OCI-LY7 (cell line): ENCODE measurements at regions not wholly inside any gene's neighbourhood (a gene's known extent, or its start where the extent isn't known, plus 50 kb on each side); places are given as distances from the start of the nearest gene placed in this dataset.

ENCODE experiments used
- BruUV-seq: library from RNA; stranded (reverse); fragments of 400-500 nt; replicated peaks from 2 replicates; lab custom pipeline; 2021; lab: Mats Ljungman, UMichigan
- CTCF ChIA-PET: fragments of 300-600 bp; sonication (Branson Sonifier 250); formaldehyde crosslinking; loops from one replicate; lab custom pipeline; 2022; ENCODE audit warnings: antibody characterized with exemption; ENCODE audit not compliant: unreplicated experiment; lab: Charles Lee
- POLR2A ChIA-PET: fragments of 300-600 bp; sonication (Branson Sonifier 250); formaldehyde crosslinking; loops from one replicate; lab custom pipeline; 2022; ENCODE audit warnings: antibody characterized with exemption; lab: Charles Lee
- DNase-seq: peaks from one replicate; pipeline ENCODE4 v3.0.0-alpha.2; 2015; ENCODE audit warnings: low spot score
- H2AFZ ChIP-seq: fragments of 200-600 bp; sonication (generic), shearing (Covaris generic); 2 replicates; pipeline ENCODE4 v1.6.1; 2014; ENCODE audit warnings: mild to moderate bottlenecking, antibody characterized with exemption, low read length, moderate library complexity
- H3K27ac ChIP-seq: fragments of 200-600 bp; sonication (generic); 2 replicates; pipeline ENCODE4 v1.5.1; 2014; ENCODE audit warnings: mixed run types, low read depth, mild to moderate bottlenecking, moderate library complexity, low read length, inconsistent platforms; ENCODE audit not compliant: poor library complexity, severe bottlenecking
- H3K36me3 ChIP-seq: fragments of 200-600 bp; sonication (generic); 2 replicates; pipeline ENCODE4 v1.6.1; 2014; ENCODE audit warnings: mild to moderate bottlenecking, antibody characterized with exemption, low read length, moderate library complexity, mixed read lengths; ENCODE audit not compliant: insufficient read depth
- H3K4me1 ChIP-seq: fragments of 200-600 bp; sonication (generic); 2 replicates; pipeline ENCODE4 v1.5.1; 2014; ENCODE audit warnings: mild to moderate bottlenecking, low read length; ENCODE audit not compliant: insufficient read depth, poor library complexity, severe bottlenecking
- H3K4me2 ChIP-seq: fragments of 200-600 bp; sonication (generic); 2 replicates; pipeline ENCODE4 v1.6.1; 2014; ENCODE audit warnings: mild to moderate bottlenecking, low read length
- H3K4me3 ChIP-seq: fragments of 200-600 bp; sonication (generic); 2 replicates; pipeline ENCODE4 v1.5.1; 2014; ENCODE audit warnings: mild to moderate bottlenecking, low read depth, low read length; ENCODE audit not compliant: poor library complexity, severe bottlenecking
- H3K79me2 ChIP-seq: fragments of 200-600 bp; sonication (generic); 2 replicates; pipeline ENCODE4 v1.6.1; 2016; ENCODE audit warnings: low read depth, mild to moderate bottlenecking, low read length, moderate library complexity, mixed read lengths; ENCODE audit not compliant: insufficient read depth
- H3K9me2 ChIP-seq: fragments of 200-600 bp; sonication (generic); 2 replicates; pipeline ENCODE4 v1.6.1; 2016; ENCODE audit warnings: mild to moderate bottlenecking, low read length, mixed read lengths; ENCODE audit not compliant: insufficient read depth
- H3K9me3 ChIP-seq: fragments of 200-600 bp; sonication (generic); 2 replicates; pipeline ENCODE4 v1.6.1; 2014; ENCODE audit warnings: mild to moderate bottlenecking, mixed run types, low read length, mixed read lengths
- H4K20me1 ChIP-seq: fragments of 200-600 bp; sonication (generic); 2 replicates; pipeline ENCODE4 v1.6.1; 2014; ENCODE audit warnings: mild to moderate bottlenecking, antibody characterized with exemption, low read length, moderate library complexity, mixed read lengths; ENCODE audit not compliant: insufficient read depth
- CTCF ChIP-seq: fragments of 200-600 bp; sonication (generic); conservative IDR thresholded peaks from 2 replicates; pipeline ENCODE4 v1.5.1; 2014; ENCODE audit warnings: mild to moderate bottlenecking, antibody characterized with exemption, low read length, moderate library complexity, mixed read lengths
- EZH2phosphoT487 ChIP-seq: fragments of 200-600 bp; sonication (generic); IDR thresholded peaks from 2 replicates; pipeline ENCODE4 v1.6.1; 2018; ENCODE audit warnings: low read depth, borderline replicate concordance, mild to moderate bottlenecking, mixed run types, antibody characterized with exemption, low read length, moderate library complexity, mixed read lengths
- intact Hi-C: fragments of 100-400 bp; cut with micrococcal nuclease; formaldehyde crosslinking; loops from one replicate; pipeline ENCODE4 v1.10.0; 2022; ENCODE audit not compliant: unreplicated experiment

GRCh38 chr13:99822820-99823219 is 148.7 kb downstream of the ZIC5 start:
- Histone ChIP-seq H3K4me1 (no peaks in the 10 kb centered on the region), H3K36me3 (no peaks in the 10 kb centered on the region), H3K9me2 (no peaks in the 10 kb centered on the region), H3K9me3 (no peaks in the 10 kb centered on the region), H3K79me2 (no peaks in the 10 kb centered on the region), H3K4me3 (no peak overlapping the region), H4K20me1 (no peaks in the 10 kb centered on the region), H2AFZ (no peak overlapping the region), H3K27ac (no peak overlapping the region), H3K4me2 (no peak overlapping the region)
- POLR2A ChIA-PET: no interaction called here
- DNase-seq: no peak
- intact Hi-C loops: no loop called here
- CTCF ChIA-PET: no interaction called here
- no peak for TF ChIP-seq CTCF
- no peak for TF ChIP-seq EZH2phosphoT487
- no TSS peak for BruUV-seq

- Histone ChIP-seq H2AFZ (no peak overlapping the region), H3K36me3 (no peaks in the 10 kb centered on the region), H3K9me2 (no peaks in the 10 kb centered on the region), H3K27ac (no peak overlapping the region), H3K4me1 (no peaks in the 10 kb centered on the region), H3K79me2 (no peaks in the 10 kb centered on the region), H3K4me2 (no peak overlapping the region), H3K4me3 (no peak overlapping the region), H3K9me3 (no peaks in the 10 kb centered on the region), H4K20me1 (no peaks in the 10 kb centered on the region)
- ChIA-PET POLR2A (no interaction called here), CTCF (no interaction called here)
- DNase-seq: no peak
- intact Hi-C loops: no loop called here
- TF ChIP-seq EZH2phosphoT487 (no peak), CTCF (no peak)
- BruUV-seq: no TSS peak
Measured at GRCh38 chr13:99821741-99822140, 149.8 kb downstream of the ZIC5 start.

- Histone ChIP-seq H2AFZ (no peak overlapping the region), H4K20me1 (no peaks in the 10 kb centered on the region), H3K27ac (no peak overlapping the region), H3K4me2 (no peak overlapping the region), H3K79me2 (no peaks in the 10 kb centered on the region), H3K4me3 (no peak overlapping the region), H3K9me3 (no peaks in the 10 kb centered on the region), H3K36me3 (no peaks in the 10 kb centered on the region), H3K4me1 (no peaks in the 10 kb centered on the region), H3K9me2 (no peaks in the 10 kb centered on the region)
- TF ChIP-seq CTCF (no peak), EZH2phosphoT487 (no peak)
- BruUV-seq: no TSS peak
- DNase-seq: no peak
- ChIA-PET POLR2A (no interaction called here), CTCF (no interaction called here)
- intact Hi-C loops: no loop called here
Measured at GRCh38 chr13:99819967-99820366, 151.6 kb downstream of the ZIC5 start.
